Spleen (tissue), 11 donors: ENCODE measurements at regions not wholly inside any gene's neighbourhood (a gene's known extent, or its start where the extent isn't known, plus 50 kb on each side); places are given as distances from the start of the nearest gene placed in this dataset.

ENCODE experiments used
- DNase-seq: peaks from one replicate; pipeline ENCODE4 v3.0.0-alpha.2; 2020
- H3K27ac ChIP-seq, 8 donors: fragments of 200-600 bp; sonication (generic) in 7 of 8; 1 replicate in 4 of 8; 2 replicates in 4 of 8; pipeline versions ENCODE4 v1.5.0 to v1.8.0; 2016 to 2021; ENCODE audit warnings: inconsistent platforms in 4 of 8, mild to moderate bottlenecking in 4 of 8, moderate library complexity in 1 of 8
- H3K27me3 ChIP-seq, 7 donors: fragments of 200-600 bp; sonication (generic) in 6 of 7; replicated peaks in 1 of 7; 1 replicate in 4 of 7; 2 replicates in 3 of 7; pipeline versions ENCODE4 v1.5.0 to v1.8.0; 2016 to 2021; ENCODE audit warnings: inconsistent platforms in 3 of 7, mild to moderate bottlenecking in 1 of 7
- H3K36me3 ChIP-seq, 6 donors: fragments of 200-600 bp; sonication (generic) in 5 of 6; 1 replicate in 4 of 6; 2 replicates in 2 of 6; pipeline versions ENCODE4 v1.5.0 to v1.8.0; 2016 to 2021; ENCODE audit warnings: inconsistent platforms in 2 of 6
- H3K4me1 ChIP-seq, 6 donors: fragments of 200-600 bp; sonication (generic) in 5 of 6; 1 replicate in 3 of 6; 2 replicates in 3 of 6; pipeline versions ENCODE4 v1.5.0 to v1.8.0; 2016 to 2021; ENCODE audit warnings: inconsistent platforms in 3 of 6
- H3K4me3 ChIP-seq, 8 donors: fragments of 200-600 bp; sonication (generic) in 7 of 8; 1 replicate in 4 of 8; 2 replicates in 4 of 8; pipeline versions ENCODE4 v1.5.0 to v1.8.0; 2016 to 2021; ENCODE audit warnings: inconsistent platforms in 4 of 8, mild to moderate bottlenecking in 4 of 8, moderate library complexity in 2 of 8
- H3K9me3 ChIP-seq, 8 donors: fragments of 200-600 bp; sonication (generic) in 7 of 8; 1 replicate in 4 of 8; 2 replicates in 4 of 8; pipeline versions ENCODE4 v1.5.0 to v1.8.0; 2016 to 2021; ENCODE audit warnings: inconsistent platforms in 4 of 8
- CTCF ChIP-seq, 11 experiments: fragments of 200-600 bp in 7 of 11; fragments of 450-650 bp in 4 of 11; sonication (generic) in 4 of 11; IDR thresholded peaks in 8 of 11; conservative IDR thresholded peaks in 3 of 11; 1 replicate in 7 of 11; 2 replicates in 4 of 11; pipeline versions ENCODE4 v1.4.0 to v1.8.0; 2016 to 2021; ENCODE audit warnings: antibody characterized with exemption in 11 of 11, inconsistent platforms in 4 of 11, mild to moderate bottlenecking in 1 of 11
- POLR2A ChIP-seq, 3 donors: fragments of 450-650 bp; IDR thresholded peaks; one replicate each; pipeline ENCODE4 v1.5.1; 2017; ENCODE audit warnings: antibody characterized with exemption in 3 of 3, mild to moderate bottlenecking in 1 of 3
- POLR2AphosphoS5 ChIP-seq, 3 donors: sonication (generic); formaldehyde crosslinking; IDR thresholded peaks; one replicate each; pipeline ENCODE4 v1.5.1; 2017; ENCODE audit warnings: antibody characterized with exemption in 3 of 3
- WGBS, 5 donors: extraction: QIAGEN DNeasy Blood & Tissue Kit in 3 of 5; methylation state at CpG; one replicate each; pipeline versions ENCODE4 v1.1.5 to v1.1.7; 2013 to 2018; 5-methylcytosine and 5-hydroxymethylcytosine counted together
- intact Hi-C: fragments of 100-400 bp; cut with DNase I; formaldehyde crosslinking; loops from one replicate; pipeline ENCODE4 v1.15.0; 2023; ENCODE audit warnings: low total_unique reads
- donor health status: healthy with polysubstance abuse.
- donor health status: DM: no; HTN: no; CAD: no; lungs with moderate emphysema.
- donor health status: DM: no; HTN: no; CAD: no.
- donor health status: Bipolar disorder and iron deficiency.
- donor health status: healthy.
- donor health status: DM: no; HTN: no; CAD: no.
- donor health status: DM: yes; HTN: yes; CAD: no.

- Histone ChIP-seq H3K27ac (no peak overlapping the region), H3K9me3 (no peaks in the 10 kb centered on the region), H3K27me3 (no peaks in the 10 kb centered on the region), H3K4me1 (no peaks in the 10 kb centered on the region), H3K4me3 (no peak overlapping the region), H3K36me3 (no peaks in the 10 kb centered on the region)
- intact Hi-C loops = no loop called here
- 64 to 82% (median 75%) methylated on average over 2 of the region's 2 CpGs for WGBS, 5 donors
- DNase-seq = no peak
- TF ChIP-seq CTCF (IDR thresholded peaks at IDR 0.05 in 8 of 11, conservative IDR thresholded peaks at IDR 0.05 in 3 of 11) = no peak
- no peak for TF ChIP-seq POLR2AphosphoS5 (IDR thresholded peaks at IDR 0.05)
- no peak for TF ChIP-seq POLR2A (IDR thresholded peaks at IDR 0.05)
Measured at GRCh38 chr4:96558466-96558865, 718.6 kb downstream of the PDHA2 start.

- TF ChIP-seq POLR2AphosphoS5 (IDR thresholded peaks at IDR 0.05) (no peak), CTCF (IDR thresholded peaks at IDR 0.05 in 8 of 11, conservative IDR thresholded peaks at IDR 0.05 in 3 of 11) (no peak), POLR2A (IDR thresholded peaks at IDR 0.05) (no peak)
- intact Hi-C loops = no loop called here
- Histone ChIP-seq H3K4me3 (no peak overlapping the region), H3K36me3 (no peaks in the 10 kb centered on the region), H3K9me3 (no peaks in the 10 kb centered on the region), H3K27ac (no peak overlapping the region), H3K27me3 (no peaks in the 10 kb centered on the region), H3K4me1 (no peaks in the 10 kb centered on the region)
- no peak for DNase-seq
- WGBS, 5 donors = 86 to 92% (median 91%) methylated on average over 2 of the region's 2 CpGs
Measured at GRCh38 chr4:96566755-96567154, 726.9 kb downstream of the PDHA2 start.

GRCh38 chr4:96585304-96585703, 745.4 kb downstream of the PDHA2 start:
- Histone ChIP-seq H3K27ac (no peak overlapping the region), H3K27me3 (no peaks in the 10 kb centered on the region), H3K9me3 (peaks cover 0 to 11% (median 5%) of the 10 kb centered on the region in 8 donors), H3K4me3 (no peak overlapping the region), H3K4me1 (no peaks in the 10 kb centered on the region), H3K36me3 (no peaks in the 10 kb centered on the region)
- no peak for TF ChIP-seq POLR2A (IDR thresholded peaks at IDR 0.05)
- no peak for TF ChIP-seq POLR2AphosphoS5 (IDR thresholded peaks at IDR 0.05)
- no peak for TF ChIP-seq CTCF (IDR thresholded peaks at IDR 0.05 in 8 of 11, conservative IDR thresholded peaks at IDR 0.05 in 3 of 11)
- intact Hi-C loops = no loop called here
- WGBS, 5 donors = 51 to 72% (median 66%) methylated on average over 2 of the region's 2 CpGs
- DNase-seq = no peak

- DNase-seq = no peak
- Histone ChIP-seq H3K4me3 (no peak overlapping the region), H3K27ac (no peak overlapping the region), H3K4me1 (no peaks in the 10 kb centered on the region), H3K27me3 (no peaks in the 10 kb centered on the region), H3K36me3 (no peaks in the 10 kb centered on the region), H3K9me3 (peaks cover 0 to 10% (median 0%) of the 10 kb centered on the region in 8 donors)
- intact Hi-C loops = no loop called here
- TF ChIP-seq POLR2AphosphoS5 (IDR thresholded peaks at IDR 0.05) (no peak), POLR2A (IDR thresholded peaks at IDR 0.05) (no peak), CTCF (IDR thresholded peaks at IDR 0.05 in 8 of 11, conservative IDR thresholded peaks at IDR 0.05 in 3 of 11) (no peak)
- WGBS, 5 donors = 64 to 78% (median 70%) methylated on average over 2 of the region's 2 CpGs
Measured at GRCh38 chr4:96593422-96593821, 753.5 kb downstream of the PDHA2 start.
